ENCODE measurements at regions not wholly inside any gene's neighbourhood (a gene's known extent, or its start where the extent isn't known, plus 50 kb on each side); places are given as distances from the start of the nearest gene placed in this dataset.

DNA sequence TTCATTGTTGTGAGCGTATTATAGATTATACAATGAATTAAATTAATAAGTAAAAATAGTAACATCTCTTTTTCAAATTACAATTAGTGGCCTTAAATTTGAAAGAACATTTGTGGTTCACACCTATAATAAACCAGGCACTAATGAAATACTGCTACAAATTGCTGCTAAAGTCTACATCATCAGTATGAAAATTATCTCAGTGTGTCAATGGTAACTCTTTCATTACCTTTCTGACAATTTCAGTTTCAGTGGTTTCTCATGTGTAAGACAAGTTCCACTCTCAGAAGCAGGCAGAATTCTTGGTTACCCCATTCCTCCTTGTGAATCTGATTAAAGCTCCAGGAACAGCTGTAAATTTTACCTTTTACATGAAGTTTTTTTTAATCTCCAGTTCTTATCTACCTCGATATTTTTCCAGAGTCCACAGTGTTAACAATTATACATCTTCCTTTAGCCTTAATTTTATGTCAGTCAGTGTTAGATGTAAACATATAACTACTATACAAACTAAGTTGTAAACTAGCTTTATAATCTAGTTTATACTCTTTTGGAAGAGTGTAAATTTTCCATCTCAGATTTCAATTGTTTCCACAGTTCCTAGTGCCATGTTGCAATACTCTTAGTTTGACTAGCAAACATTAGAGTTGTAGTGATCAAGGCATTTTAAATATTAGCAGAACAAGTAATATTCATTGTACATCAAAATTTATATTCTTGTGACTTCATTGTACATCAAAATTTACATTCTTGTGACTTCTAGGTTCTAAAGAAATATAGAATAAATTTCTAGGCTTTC lies 1038.4 kb downstream of the EPHA7 start:
- Histone ChIP-seq H3K4me3 (ENCODE audit: low read length) (no peak overlapping the region), H3K36me3 (ENCODE audit: control insufficient read depth, insufficient read depth, low read length) (no peaks in the 10 kb centered on the region), H3K27ac (ENCODE audit: low read length) (no peak overlapping the region), H3K9me3 (ENCODE audit: control insufficient read depth, insufficient read depth, low read length) (no peaks in the 10 kb centered on the region), H3K27me3 (ENCODE audit: control insufficient read depth, insufficient read depth, low read length) (no peaks in the 10 kb centered on the region), H3K4me1 (ENCODE audit: control insufficient read depth, insufficient read depth, low read length) (no peaks in the 10 kb centered on the region)
- no CpG with 5 or more reads among the region's 2 CpGs for WGBS (ENCODE audit: insufficient coverage, insufficient read length)
- no peak for DNase-seq (ENCODE audit: low read depth, low spot score)

DNA sequence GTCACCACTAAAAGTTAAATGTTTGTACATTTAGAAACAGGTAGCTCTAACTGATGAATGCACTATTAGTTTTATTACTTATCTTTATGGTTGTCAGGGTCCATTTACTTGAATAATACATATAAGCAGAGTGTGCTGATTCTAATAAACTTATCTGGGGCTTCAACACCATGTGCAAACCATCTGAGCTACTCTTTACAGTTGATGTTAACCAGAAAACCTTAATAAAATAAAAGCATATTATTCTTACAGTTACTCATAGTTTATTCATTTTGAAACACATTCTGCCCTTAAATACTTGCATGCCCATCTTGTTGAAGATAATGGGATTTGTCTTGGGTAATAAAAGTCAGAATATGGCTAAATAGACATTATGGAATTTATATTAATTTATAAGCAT lies 1042.2 kb downstream of the EPHA7 start:
- Histone ChIP-seq H3K4me3 (ENCODE audit: low read length) (no peak overlapping the region), H3K4me1 (ENCODE audit: control insufficient read depth, insufficient read depth, low read length) (no peaks in the 10 kb centered on the region), H3K36me3 (ENCODE audit: control insufficient read depth, insufficient read depth, low read length) (no peaks in the 10 kb centered on the region), H3K27ac (ENCODE audit: low read length) (no peak overlapping the region), H3K9me3 (ENCODE audit: control insufficient read depth, insufficient read depth, low read length) (no peaks in the 10 kb centered on the region), H3K27me3 (ENCODE audit: control insufficient read depth, insufficient read depth, low read length) (no peaks in the 10 kb centered on the region)
- DNase-seq (ENCODE audit: low read depth, low spot score), result no peak

DNA sequence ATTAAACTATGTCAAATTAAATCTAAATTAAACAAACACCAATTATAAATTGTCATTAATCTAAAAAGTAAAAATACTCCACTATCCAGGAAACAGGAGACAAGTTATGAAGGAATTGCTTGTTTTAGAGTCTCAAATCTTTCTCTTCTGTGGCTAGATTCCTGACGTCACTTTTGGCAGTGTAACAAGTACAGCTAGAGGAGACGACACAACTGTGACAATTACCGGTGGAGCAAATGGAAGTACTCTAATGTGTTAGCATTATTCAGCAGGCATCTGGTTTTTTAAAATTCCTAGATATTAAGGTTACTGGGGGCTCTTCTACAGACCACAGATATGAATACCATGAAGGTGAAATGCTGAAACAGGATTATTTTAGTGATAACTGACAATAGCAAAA lies 1042.7 kb downstream of the EPHA7 start:
- DNase-seq (ENCODE audit: low read depth, low spot score), result no peak
- Histone ChIP-seq H3K4me3 (ENCODE audit: low read length) (no peak overlapping the region), H3K4me1 (ENCODE audit: control insufficient read depth, insufficient read depth, low read length) (no peaks in the 10 kb centered on the region), H3K27me3 (ENCODE audit: control insufficient read depth, insufficient read depth, low read length) (no peaks in the 10 kb centered on the region), H3K36me3 (ENCODE audit: control insufficient read depth, insufficient read depth, low read length) (no peaks in the 10 kb centered on the region), H3K9me3 (ENCODE audit: control insufficient read depth, insufficient read depth, low read length) (no peaks in the 10 kb centered on the region), H3K27ac (ENCODE audit: low read length) (no peak overlapping the region)
- WGBS (ENCODE audit: insufficient coverage, insufficient read length), result no CpG with 5 or more reads among the region's 3 CpGs

DNA sequence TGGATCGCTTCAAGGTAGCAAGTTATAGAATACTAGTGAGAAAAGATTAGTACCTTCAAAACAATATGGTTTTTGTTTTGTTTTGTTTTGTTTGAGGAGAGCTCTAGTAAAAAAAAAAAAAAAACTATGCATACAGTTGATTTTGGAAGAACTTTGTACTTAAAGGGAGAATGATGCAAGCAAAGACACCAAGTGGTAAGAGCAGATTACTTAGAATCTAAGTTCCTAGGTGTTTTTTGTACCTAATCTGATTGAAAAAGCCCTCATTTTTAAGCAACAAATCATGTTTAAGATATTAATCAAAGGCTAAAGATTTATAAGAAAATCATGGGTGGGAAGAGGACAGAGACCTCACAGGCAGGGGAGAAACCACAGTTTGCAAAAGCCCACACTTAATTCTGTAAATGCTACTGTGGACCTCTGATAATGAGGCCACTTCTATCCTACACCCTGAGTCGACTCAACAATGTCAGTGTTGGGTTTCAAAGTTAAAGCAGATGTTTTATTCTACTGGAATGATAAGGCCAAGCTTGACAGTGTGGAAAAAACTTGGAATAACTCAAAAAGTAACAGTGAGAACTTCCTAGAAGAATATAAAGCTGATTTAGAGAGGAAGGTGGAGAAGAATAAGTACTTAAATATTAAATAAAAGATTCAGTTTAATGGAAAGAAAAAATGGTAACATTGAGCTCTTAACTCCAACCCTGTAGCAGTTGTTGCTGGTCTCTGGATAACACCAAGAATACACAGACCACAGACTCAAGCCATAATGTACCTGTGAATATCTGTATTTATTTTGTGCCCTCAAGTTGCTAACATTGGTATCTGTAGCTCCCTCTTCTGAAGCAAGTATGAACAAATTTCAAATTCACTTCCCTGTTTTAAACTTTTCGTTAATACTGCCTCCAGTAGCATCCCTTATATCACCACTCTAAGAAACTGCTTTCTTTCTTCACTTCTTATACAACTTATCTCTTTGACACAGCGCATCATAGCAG lies 1047.8 kb downstream of the EPHA7 start:
- H3K27me3 ChIP-seq (ENCODE audit: control insufficient read depth, insufficient read depth, low read length), result no peaks in the 10 kb centered on the region
- H3K27ac ChIP-seq (ENCODE audit: low read length), result no peak overlapping the region
- H3K9me3 ChIP-seq (ENCODE audit: control insufficient read depth, insufficient read depth, low read length), result no peaks in the 10 kb centered on the region
- no peak overlapping the region for H3K4me3 ChIP-seq (ENCODE audit: low read length)
- DNase-seq (ENCODE audit: low read depth, low spot score), result no peak
- no peaks in the 10 kb centered on the region for H3K4me1 ChIP-seq (ENCODE audit: control insufficient read depth, insufficient read depth, low read length)
- WGBS (ENCODE audit: insufficient coverage, insufficient read length), result no CpG with 5 or more reads among the region's 4 CpGs
- H3K36me3 ChIP-seq (ENCODE audit: control insufficient read depth, insufficient read depth, low read length), result no peaks in the 10 kb centered on the region

GRCh38 chr6:92369309-92369708 lies 1050.0 kb downstream of the EPHA7 start:
- no peaks in the 10 kb centered on the region for H3K36me3 ChIP-seq (ENCODE audit: control insufficient read depth, insufficient read depth, low read length)
- no peak for DNase-seq (ENCODE audit: low read depth, low spot score)
- no peak overlapping the region for H3K4me3 ChIP-seq (ENCODE audit: low read length)
- no CpG with 5 or more reads among the region's 2 CpGs for WGBS (ENCODE audit: insufficient coverage, insufficient read length)
- H3K27me3 ChIP-seq (ENCODE audit: control insufficient read depth, insufficient read depth, low read length), result no peaks in the 10 kb centered on the region
- H3K4me1 ChIP-seq (ENCODE audit: control insufficient read depth, insufficient read depth, low read length), result no peaks in the 10 kb centered on the region
- no peaks in the 10 kb centered on the region for H3K9me3 ChIP-seq (ENCODE audit: control insufficient read depth, insufficient read depth, low read length)
- H3K27ac ChIP-seq (ENCODE audit: low read length), result no peak overlapping the region

- no peak overlapping the region for H3K4me3 ChIP-seq (ENCODE audit: low read length)
- no peaks in the 10 kb centered on the region for H3K27me3 ChIP-seq (ENCODE audit: control insufficient read depth, insufficient read depth, low read length)
- no peak overlapping the region for H3K27ac ChIP-seq (ENCODE audit: low read length)
- WGBS (ENCODE audit: insufficient coverage, insufficient read length), result no CpG with 5 or more reads among the region's 2 CpGs
- H3K4me1 ChIP-seq (ENCODE audit: control insufficient read depth, insufficient read depth, low read length), result no peaks in the 10 kb centered on the region
- H3K36me3 ChIP-seq (ENCODE audit: control insufficient read depth, insufficient read depth, low read length), result no peaks in the 10 kb centered on the region
- no peak for DNase-seq (ENCODE audit: low read depth, low spot score)
- H3K9me3 ChIP-seq (ENCODE audit: control insufficient read depth, insufficient read depth, low read length), result no peaks in the 10 kb centered on the region
Measured at GRCh38 chr6:92364948-92365541, 1054.3 kb downstream of the EPHA7 start.

DNA sequence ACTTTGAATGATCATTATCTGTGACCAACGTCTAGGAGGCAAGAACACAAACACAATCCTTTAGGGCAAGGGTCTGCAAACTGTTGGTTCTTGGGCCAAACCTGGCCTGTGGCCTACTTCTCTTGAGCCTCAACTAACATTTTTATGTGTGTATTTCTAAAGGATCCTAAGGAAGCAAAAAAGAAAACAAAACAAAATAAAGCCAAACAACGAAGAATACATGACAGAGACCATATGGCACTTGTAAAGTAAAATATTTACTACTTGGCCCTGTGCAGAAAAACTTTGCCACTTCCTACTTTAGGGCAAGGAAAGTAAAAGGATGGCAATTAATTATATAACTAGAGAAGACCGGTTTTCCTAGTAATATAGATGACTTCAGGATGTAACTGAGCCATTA lies 1056.2 kb downstream of the EPHA7 start:
- WGBS (ENCODE audit: insufficient coverage, insufficient read length), result no CpG with 5 or more reads among the region's 3 CpGs

GRCh38 chr6:92362404-92362803 lies 1057.0 kb downstream of the EPHA7 start:
- no peak overlapping the region for H3K27ac ChIP-seq (ENCODE audit: low read length)
- no peaks in the 10 kb centered on the region for H3K9me3 ChIP-seq (ENCODE audit: control insufficient read depth, insufficient read depth, low read length)
- H3K4me3 ChIP-seq (ENCODE audit: low read length), result no peak overlapping the region
- H3K27me3 ChIP-seq (ENCODE audit: control insufficient read depth, insufficient read depth, low read length), result no peaks in the 10 kb centered on the region
- no peak for DNase-seq (ENCODE audit: low read depth, low spot score)
- H3K4me1 ChIP-seq (ENCODE audit: control insufficient read depth, insufficient read depth, low read length), result no peaks in the 10 kb centered on the region
- WGBS (ENCODE audit: insufficient coverage, insufficient read length), result no CpG with 5 or more reads among the region's 5 CpGs
- H3K36me3 ChIP-seq (ENCODE audit: control insufficient read depth, insufficient read depth, low read length), result no peaks in the 10 kb centered on the region

More for the DNA sequence above, 1056.2 kb downstream of the EPHA7 start:
- H3K27ac ChIP-seq (ENCODE audit: low read length), result no peak overlapping the region
- no peaks in the 10 kb centered on the region for H3K4me1 ChIP-seq (ENCODE audit: control insufficient read depth, insufficient read depth, low read length)
- DNase-seq (ENCODE audit: low read depth, low spot score), result no peak
- H3K27me3 ChIP-seq (ENCODE audit: control insufficient read depth, insufficient read depth, low read length), result no peaks in the 10 kb centered on the region
- H3K36me3 ChIP-seq (ENCODE audit: control insufficient read depth, insufficient read depth, low read length), result no peaks in the 10 kb centered on the region
- H3K9me3 ChIP-seq (ENCODE audit: control insufficient read depth, insufficient read depth, low read length), result no peaks in the 10 kb centered on the region
- H3K4me3 ChIP-seq (ENCODE audit: low read length), result no peak overlapping the region

GRCh38 chr6:92361990-92362389 lies 1057.4 kb downstream of the EPHA7 start:
- no peaks in the 10 kb centered on the region for H3K27me3 ChIP-seq (ENCODE audit: control insufficient read depth, insufficient read depth, low read length)
- no peak overlapping the region for H3K27ac ChIP-seq (ENCODE audit: low read length)
- WGBS (ENCODE audit: insufficient coverage, insufficient read length), result no CpG with 5 or more reads among the region's 9 CpGs
- no peak overlapping the region for H3K4me3 ChIP-seq (ENCODE audit: low read length)
- no peak for DNase-seq (ENCODE audit: low read depth, low spot score)
- no peaks in the 10 kb centered on the region for H3K4me1 ChIP-seq (ENCODE audit: control insufficient read depth, insufficient read depth, low read length)
- no peaks in the 10 kb centered on the region for H3K36me3 ChIP-seq (ENCODE audit: control insufficient read depth, insufficient read depth, low read length)
- H3K9me3 ChIP-seq (ENCODE audit: control insufficient read depth, insufficient read depth, low read length), result no peaks in the 10 kb centered on the region

- WGBS (ENCODE audit: insufficient coverage, insufficient read length), result no CpG with 5 or more reads among the region's 2 CpGs
- H3K27ac ChIP-seq (ENCODE audit: low read length), result no peak overlapping the region
- DNase-seq (ENCODE audit: low read depth, low spot score), result no peak
- no peaks in the 10 kb centered on the region for H3K36me3 ChIP-seq (ENCODE audit: control insufficient read depth, insufficient read depth, low read length)
- H3K4me1 ChIP-seq (ENCODE audit: control insufficient read depth, insufficient read depth, low read length), result no peaks in the 10 kb centered on the region
- no peak overlapping the region for H3K4me3 ChIP-seq (ENCODE audit: low read length)
- no peaks in the 10 kb centered on the region for H3K9me3 ChIP-seq (ENCODE audit: control insufficient read depth, insufficient read depth, low read length)
- no peaks in the 10 kb centered on the region for H3K27me3 ChIP-seq (ENCODE audit: control insufficient read depth, insufficient read depth, low read length)
Measured at GRCh38 chr6:92354270-92354829, 1065.0 kb downstream of the EPHA7 start.

Measured in iPS DF 6.9 (cell line).